Upper lobe of right lung (tissue), 1 donor: ENCODE measurements at regions not wholly inside any gene's neighbourhood (a gene's known extent, or its start where the extent isn't known, plus 50 kb on each side); places are given as distances from the start of the nearest gene placed in this dataset.

Experiments
- ATAC-seq: fragments of 200-7000 bp; cut with Tn5 transposase; one replicate; pipeline ENCODE4 v1.9.1; 2020; ENCODE audit warnings: mild to moderate bottlenecking, moderate library complexity
- DNase-seq: peaks from one replicate; pipeline ENCODE4 v3.0.0-alpha.2; 2020
- H3K27ac ChIP-seq: fragments of 200-600 bp; one replicate; pipeline ENCODE4 v1.8.0; 2022
- H3K27me3 ChIP-seq: fragments of 200-600 bp; one replicate; pipeline ENCODE4 v1.8.0; 2022; ENCODE audit warnings: mild to moderate bottlenecking
- H3K36me3 ChIP-seq: fragments of 200-600 bp; one replicate; pipeline ENCODE4 v1.8.0; 2022
- H3K4me1 ChIP-seq: fragments of 200-600 bp; one replicate; pipeline ENCODE4 v1.8.0; 2022
- H3K4me3 ChIP-seq: fragments of 200-600 bp; one replicate; pipeline ENCODE4 v1.8.0; 2022; ENCODE audit warnings: mild to moderate bottlenecking
- H3K9me3 ChIP-seq: fragments of 200-600 bp; one replicate; pipeline ENCODE4 v1.8.0; 2022
- intact Hi-C: fragments of 100-400 bp; cut with DNase I; formaldehyde crosslinking; loops from one replicate; pipeline ENCODE4 v1.11.0; 2022
- TF ChIP-seq, protein P1 (sequence below): fragments of 200-600 bp; IDR thresholded peaks from one replicate; pipeline ENCODE4 v1.8.0; 2022; ENCODE audit warnings: antibody characterized with exemption
- donor health status: DM: no; HTN: yes; CAD: no; lungs with severe emphysema.

DNA sequence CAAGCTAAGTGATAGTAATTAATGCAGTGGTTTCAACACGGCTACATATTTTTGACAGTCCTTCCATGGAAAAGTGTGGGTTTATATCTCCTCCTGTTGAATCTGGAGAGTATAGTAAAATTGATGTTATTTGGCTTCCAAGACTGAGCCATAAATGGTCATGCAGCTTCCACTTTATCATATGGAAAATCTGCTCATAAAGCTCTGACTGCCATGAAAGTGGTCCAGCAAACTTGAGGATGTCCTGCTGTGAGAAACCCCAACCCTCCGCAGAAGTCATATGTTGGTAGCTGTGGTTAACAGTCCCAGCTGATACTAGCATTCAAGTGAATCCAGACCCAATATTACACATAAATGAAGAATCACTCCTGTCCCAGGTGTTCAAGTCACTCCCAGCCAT is 378.3 kb downstream of the KCTD16 start:
- Histone ChIP-seq H3K9me3 (no peaks in the 10 kb centered on the region), H3K27ac (no peak overlapping the region), H3K27me3 (no peaks in the 10 kb centered on the region), H3K36me3 (no peaks in the 10 kb centered on the region), H3K4me1 (no peaks in the 10 kb centered on the region), H3K4me3 (no peak overlapping the region)
- ATAC-seq (no peak), DNase-seq (no peak)
- intact Hi-C loops: no loop called here
- TF ChIP-seq, protein P1, sequence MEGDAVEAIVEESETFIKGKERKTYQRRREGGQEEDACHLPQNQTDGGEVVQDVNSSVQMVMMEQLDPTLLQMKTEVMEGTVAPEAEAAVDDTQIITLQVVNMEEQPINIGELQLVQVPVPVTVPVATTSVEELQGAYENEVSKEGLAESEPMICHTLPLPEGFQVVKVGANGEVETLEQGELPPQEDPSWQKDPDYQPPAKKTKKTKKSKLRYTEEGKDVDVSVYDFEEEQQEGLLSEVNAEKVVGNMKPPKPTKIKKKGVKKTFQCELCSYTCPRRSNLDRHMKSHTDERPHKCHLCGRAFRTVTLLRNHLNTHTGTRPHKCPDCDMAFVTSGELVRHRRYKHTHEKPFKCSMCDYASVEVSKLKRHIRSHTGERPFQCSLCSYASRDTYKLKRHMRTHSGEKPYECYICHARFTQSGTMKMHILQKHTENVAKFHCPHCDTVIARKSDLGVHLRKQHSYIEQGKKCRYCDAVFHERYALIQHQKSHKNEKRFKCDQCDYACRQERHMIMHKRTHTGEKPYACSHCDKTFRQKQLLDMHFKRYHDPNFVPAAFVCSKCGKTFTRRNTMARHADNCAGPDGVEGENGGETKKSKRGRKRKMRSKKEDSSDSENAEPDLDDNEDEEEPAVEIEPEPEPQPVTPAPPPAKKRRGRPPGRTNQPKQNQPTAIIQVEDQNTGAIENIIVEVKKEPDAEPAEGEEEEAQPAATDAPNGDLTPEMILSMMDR: no peak

DNA sequence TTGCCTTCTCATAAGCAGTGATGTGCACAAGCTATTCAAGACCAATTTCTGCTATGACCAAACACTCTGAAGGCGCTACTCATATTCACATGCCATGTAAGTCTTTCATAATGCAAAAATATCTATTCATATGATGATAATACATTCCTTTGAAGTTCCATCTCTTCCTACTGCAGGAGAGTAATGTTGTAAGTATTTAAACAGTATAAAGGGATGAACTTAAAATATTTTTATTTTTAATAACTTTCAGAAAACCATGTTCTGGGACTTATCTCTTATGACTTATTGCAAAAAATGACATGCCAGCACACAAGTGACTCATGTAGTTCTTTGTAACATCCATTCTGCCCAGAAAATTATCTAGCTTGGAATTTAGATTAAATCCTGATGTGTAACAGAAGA is 376.4 kb downstream of the KCTD16 start:
- Histone ChIP-seq H3K4me1 (no peaks in the 10 kb centered on the region), H3K4me3 (no peak overlapping the region), H3K27ac (no peak overlapping the region), H3K9me3 (no peaks in the 10 kb centered on the region), H3K27me3 (no peaks in the 10 kb centered on the region), H3K36me3 (no peaks in the 10 kb centered on the region)
- intact Hi-C loops: no loop called here
- TF ChIP-seq, protein P1: no peak
- ATAC-seq: no peak
- no peak for DNase-seq

- Histone ChIP-seq H3K36me3 (no peaks in the 10 kb centered on the region), H3K4me3 (no peak overlapping the region), H3K27ac (no peak overlapping the region), H3K27me3 (no peaks in the 10 kb centered on the region), H3K9me3 (no peaks in the 10 kb centered on the region), H3K4me1 (no peaks in the 10 kb centered on the region)
- TF ChIP-seq, protein P1: no peak
- DNase-seq (no peak), ATAC-seq (no peak)
- intact Hi-C loops: no loop called here
These were observed 368.2 kb downstream of the KCTD16 start for GRCh38 chr5:144538845-144539244.
